ENCODE measurements at regions not wholly inside any gene's neighbourhood (a gene's known extent, or its start where the extent isn't known, plus 50 kb on each side); places are given as distances from the start of the nearest gene placed in this dataset.

DNA sequence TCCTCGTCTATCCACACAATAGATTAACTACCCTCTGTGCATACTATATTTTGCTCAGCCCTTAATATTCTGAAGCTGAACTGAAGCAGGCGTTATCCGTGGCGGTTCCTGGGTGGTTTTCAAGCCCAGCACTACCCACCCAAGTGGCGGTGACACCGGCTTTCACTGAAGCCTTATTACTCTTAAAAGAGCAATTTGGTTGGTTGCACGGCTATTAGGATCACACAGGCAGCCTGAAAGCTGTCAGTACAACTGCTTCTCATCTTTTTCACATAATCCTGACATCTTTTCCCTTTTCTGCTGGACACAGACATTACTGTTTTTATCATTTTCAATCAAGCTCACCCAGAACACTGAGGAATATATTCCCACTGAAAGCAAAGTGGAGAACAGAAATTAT is 525.3 kb upstream of the ZNF717 start:
- TF ChIP-seq EZH2 (IDR thresholded peaks at IDR 0.05; ENCODE audit: borderline replicate concordance, low read depth, low read length, severe bottlenecking) (no peak), CTCF (IDR thresholded peaks at IDR 0.05; ENCODE audit: borderline replicate concordance, extremely low read depth, low read length, poor library complexity, severe bottlenecking) (no peak)

All from DND-41 (cell line).